Ramos (cell line): ENCODE measurements at regions not wholly inside any gene's neighbourhood (a gene's known extent, or its start where the extent isn't known, plus 50 kb on each side); places are given as distances from the start of the nearest gene placed in this dataset.

Experiments
- in situ Hi-C: fragments of 300-500 bp; cut with MboI; formaldehyde crosslinking; loops from one replicate; pipeline ENCODE4 v1.14.3; 2022; ENCODE audit warnings: low sequenced_read_pairs; ENCODE audit not compliant: unreplicated experiment

DNA sequence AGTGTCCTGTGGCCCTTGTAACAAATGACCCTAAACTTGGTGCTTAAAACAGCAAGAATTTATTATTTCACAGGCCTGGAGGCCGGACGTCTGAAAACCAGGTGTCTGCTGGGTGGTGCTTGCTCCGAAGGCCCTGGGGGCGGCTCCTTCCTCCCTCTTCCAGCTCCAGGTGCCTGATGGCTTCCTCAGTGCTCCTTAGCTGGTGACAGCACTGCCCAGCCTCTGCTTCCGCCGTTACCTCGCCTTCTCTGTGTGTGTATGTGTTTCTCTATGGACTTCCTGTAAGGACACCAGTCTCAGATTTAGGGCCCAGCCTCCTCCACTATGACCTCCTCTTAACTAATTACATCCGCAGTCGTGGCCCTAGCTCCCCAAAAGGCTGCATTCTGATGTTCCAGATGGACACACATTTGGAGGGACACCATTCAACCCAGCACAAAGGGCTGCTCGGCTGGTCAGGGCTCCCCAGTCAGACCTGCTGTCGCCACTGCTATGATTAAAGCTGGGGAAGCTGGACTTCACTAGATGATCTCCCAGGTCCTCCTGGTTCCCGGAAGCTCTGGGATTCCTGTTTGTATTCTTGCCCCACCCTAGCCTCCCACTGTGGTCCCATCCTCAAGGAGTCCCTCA lies 172.8 kb downstream of the IRF8 start:
- in situ Hi-C loops: loop anchor here (10.0 kb wide), 1 partner anchor 443 kb away; the partner anchor contains the start of gene FOXF1

DNA sequence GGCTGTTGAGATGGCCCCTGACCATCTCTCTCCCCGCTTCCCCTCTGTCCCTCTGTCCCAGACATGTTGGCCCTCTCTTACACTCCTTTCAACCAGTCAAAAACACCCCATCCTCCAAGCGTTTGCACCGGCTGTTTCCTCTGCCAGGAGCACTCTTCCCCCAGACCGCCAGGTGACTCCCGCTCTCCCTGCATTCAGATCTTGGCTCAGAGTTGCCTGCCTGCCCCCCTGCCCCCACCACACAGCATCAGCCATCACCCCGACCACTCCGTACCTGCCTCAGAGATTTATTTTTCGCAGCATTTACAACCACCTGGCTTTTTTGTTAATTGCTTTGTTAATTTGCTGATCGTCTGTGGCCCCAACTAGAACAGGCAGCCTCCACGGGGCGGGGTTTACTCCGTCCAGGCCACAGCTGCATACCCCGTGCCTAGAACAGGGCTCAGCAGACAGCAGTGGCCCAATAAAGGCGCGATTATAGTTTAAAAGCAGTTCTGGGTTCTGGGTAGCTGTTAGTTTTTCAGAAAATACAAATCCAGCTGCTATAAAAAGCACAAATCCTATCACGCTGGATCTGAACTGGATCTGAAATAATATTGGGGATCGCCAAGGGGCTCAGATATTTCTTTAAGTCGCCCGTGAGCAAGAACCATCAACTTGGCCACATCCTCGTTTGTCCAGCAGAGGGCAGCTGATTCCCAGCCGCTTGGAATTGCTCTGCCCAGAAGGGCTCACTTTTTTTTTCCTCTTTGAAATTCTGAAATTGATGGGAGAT lies 173.6 kb downstream of the IRF8 start:
- in situ Hi-C loops: loop anchor here (10.0 kb wide), 1 partner anchor 442 kb away; the partner anchor contains the start of gene FOXF1

DNA sequence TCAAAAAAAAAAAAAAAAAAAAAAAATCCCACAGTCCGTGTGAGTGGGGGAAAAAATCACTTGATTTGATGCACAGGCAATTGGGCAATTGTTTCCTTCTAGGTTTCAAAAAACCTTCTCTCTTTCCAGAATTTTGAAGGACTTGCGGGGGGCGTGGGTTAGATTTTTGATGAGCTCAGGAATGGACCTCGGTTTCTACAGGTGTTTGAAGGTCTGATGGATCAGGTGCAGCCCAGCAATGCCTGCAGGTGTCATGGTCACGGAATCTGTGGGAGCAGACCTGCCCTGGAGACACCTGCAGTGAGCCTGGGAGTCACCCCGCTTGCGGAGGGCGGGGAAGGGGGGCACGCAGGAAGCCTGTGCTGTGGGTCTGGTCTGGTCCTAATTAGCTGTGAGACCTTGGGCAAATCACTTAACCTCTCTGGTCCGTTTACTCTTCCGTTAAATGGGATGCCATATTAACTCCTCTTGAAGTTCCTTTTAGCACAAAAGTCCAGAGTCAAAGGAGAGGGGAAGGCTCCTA lies 174.2 kb downstream of the IRF8 start:
- in situ Hi-C loops: loop anchor here (10.0 kb wide), 1 partner anchor 442 kb away; the partner anchor contains the start of gene FOXF1

DNA sequence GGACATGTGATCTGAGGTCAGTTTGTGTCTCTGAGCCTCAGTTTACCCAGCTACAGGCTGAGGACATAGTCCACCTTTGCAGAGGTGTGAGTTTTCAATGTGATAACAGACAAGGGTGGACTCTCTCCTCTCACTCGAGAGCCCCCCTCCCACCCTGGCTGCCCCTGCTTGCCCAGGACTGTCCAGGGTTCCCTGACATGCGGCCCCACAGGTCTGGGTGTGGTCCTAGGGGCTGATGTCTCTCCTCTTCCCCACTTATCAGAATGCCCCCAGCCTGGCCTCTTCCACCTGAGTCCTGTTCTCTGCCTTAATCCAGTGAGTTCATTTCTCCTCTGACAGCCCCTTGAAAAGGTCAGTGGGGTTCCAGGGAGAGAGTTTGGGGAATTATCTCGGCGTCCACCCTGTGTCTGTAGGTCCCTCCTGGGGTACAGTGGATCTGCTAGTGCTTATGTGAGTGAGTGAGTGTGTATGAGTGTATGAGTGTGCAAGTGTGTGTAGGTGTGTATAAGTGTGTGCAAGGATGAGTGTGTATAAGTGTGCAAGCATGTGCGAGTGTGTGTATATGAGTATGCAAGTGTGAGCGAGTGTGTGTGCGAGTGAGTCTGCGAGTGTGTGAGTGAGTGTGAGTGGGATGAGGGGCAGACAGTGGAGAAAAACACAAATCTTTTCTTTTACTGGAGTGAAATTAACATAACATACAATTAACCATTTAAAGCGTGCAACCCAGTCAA lies 175.0 kb downstream of the IRF8 start:
- in situ Hi-C loops: loop anchor here (10.0 kb wide), 1 partner anchor 441 kb away; the partner anchor contains the start of gene FOXF1

DNA sequence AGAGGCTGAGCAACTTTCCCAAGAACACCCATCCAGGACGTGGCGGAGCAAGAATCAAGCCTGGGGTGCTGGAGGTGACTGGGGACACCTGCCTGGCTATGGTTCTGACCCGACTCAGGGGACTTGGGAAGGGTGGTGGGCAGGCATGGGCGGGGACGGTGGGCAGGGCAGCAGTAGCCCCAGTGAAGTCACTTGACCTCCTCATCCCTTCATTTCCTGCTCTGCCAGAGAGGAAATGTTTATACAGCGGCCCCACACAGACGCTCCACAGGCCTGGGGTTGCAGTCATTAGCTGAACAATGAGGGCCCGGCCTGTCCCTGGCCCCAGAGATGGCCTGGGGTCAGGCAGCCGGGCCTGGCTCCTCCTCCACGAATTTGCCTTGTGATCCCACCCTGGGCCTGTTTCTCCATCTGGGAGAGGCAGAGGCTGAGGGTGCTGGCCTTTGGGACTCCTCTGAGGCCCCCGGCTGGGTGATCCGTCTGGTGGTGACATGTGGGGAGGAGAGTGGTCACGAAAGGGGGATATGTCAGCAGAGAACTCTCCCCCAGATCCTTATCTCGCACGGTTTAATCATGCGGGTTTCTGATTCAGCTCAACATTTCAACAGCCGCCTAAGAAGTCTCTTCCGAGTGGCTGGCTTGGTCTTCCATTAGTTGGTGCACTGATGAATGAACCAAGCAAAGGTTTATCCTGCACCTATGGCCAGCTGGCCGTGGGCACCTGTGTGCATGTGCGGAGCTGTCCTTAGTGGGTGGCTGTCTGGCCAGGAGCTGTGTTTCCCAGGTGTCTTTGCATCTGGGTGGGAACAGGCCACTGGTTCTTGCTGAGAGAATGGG lies 175.9 kb downstream of the IRF8 start:
- in situ Hi-C loops: loop anchor here (10.0 kb wide), 1 partner anchor 440 kb away; the partner anchor contains the start of gene FOXF1

DNA sequence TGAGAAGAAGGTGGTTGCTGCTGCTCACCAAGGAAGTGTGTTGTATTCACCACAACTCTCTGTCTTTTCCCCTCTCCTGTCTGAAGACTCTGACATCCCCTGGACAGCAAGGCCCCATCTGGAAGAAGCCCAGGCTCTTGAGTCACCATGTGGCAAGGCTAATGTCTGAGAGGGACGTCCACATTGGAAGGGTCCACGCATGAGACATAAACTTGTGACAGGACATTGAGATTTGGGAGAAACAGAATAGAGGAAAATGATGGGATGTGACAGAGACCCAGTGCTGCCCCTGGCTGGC lies 176.5 kb downstream of the IRF8 start:
- in situ Hi-C loops: loop anchor here (10.0 kb wide), 1 partner anchor 439 kb away; the partner anchor contains the start of gene FOXF1

DNA sequence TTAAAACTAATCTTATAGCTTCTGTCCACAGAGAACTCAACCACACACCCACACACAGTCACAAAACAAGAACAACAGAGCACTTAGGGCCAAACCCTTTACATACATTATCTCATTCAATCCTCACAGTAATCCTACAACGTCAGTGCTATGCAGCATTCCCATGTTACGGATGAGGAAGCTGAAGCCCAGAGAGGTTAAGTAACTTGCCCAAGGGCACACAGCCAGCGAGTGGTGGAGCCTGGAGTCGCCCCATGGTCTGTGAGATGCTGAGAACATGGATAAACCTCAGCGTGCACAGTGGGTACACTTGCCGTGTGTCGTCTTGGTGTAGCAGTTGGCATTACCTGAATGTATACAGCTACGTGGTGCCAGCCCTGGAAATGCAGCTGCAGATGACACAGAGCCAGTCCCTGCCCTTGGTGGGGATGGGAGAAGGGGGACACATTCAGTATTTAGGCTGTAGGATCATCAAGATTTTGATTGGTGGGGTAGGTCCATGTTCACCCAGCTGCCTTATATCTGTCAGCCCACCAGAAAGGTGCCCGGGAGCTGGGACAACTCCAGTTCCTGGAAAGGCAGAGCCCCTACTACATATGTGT lies 177.0 kb downstream of the IRF8 start:
- in situ Hi-C loops: loop anchor here (10.0 kb wide), 1 partner anchor 439 kb away; the partner anchor contains the start of gene FOXF1

DNA sequence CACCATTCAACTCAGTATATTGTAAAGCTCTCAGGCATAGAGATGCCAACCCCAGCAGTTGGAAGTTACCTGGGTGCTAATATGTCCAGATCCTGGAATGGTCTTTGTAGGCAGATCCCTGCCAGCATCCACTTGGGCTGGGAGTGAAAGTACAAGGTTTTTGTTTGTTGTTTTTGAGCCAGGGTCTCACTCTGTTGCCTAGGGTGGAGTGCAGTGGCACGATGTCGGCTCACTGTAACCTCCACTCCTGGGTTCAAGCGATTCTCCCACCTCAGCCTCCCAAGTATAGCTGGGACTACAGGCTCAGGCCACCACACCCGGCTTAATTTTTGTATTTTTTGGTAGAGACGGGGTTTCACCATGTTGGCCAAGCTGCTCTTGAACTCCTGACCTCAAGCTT lies 177.6 kb downstream of the IRF8 start:
- in situ Hi-C loops: loop anchor here (10.0 kb wide), 1 partner anchor 438 kb away; the partner anchor contains the start of gene FOXF1

DNA sequence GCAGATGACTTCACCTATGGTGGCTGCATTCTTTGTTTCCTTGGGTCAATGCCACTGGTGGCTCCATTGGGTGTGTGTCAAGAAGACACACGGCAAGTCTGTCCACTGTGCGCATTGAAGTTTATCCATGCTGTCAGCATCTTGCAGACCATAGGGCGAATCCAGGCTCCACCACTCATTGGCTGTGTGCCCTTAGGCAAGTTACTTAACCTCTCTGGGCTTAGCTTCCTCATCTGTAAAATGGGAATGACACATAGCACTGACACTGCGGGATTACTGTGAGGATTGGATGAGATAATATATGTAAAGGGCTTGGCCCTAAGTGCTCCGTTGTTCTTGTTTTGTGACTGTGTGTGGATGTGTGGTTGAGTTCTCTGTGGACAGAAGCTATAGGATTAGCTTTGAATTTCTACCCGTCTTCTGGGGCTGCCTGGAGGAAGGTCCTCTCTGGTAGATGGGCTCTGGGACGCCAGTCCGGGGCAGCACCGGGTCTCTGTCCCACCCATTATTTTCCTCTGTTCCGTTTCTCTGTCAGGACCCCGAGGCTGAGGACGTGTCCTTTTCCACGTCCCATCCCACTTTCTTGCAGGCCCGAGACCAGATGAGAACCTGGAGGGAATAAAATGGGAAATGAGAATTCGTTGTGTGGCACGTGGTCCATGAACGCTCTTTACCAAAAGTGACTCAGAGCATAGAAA lies 178.4 kb downstream of the IRF8 start:
- in situ Hi-C loops: loop anchor here (10.0 kb wide), 1 partner anchor 437 kb away; the partner anchor contains the start of gene FOXF1

DNA sequence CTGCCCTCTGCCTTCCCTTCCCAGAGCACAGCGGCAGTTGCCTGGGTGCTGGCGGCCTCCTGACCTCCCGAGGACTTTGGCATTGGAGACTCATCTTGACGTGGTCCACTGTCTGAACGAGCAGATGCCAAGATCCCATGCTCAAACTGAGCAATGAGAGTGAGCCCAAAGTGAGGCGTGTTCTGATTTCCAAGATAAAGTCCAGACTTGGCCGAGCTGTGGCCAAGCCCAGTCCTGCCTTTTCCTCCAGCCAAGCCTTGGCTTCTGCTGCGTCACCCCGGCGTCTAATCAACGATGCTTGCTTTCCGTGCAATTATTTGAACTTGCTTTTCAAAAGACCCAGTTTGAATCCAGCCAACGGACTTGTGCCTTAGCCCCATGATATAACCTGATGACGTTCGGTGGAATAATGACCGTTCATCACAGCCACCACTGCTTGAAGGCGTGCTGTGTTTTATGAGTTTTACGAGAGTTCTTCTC lies 179.2 kb downstream of the IRF8 start:
- in situ Hi-C loops: loop anchor here (10.0 kb wide), 1 partner anchor 437 kb away; the partner anchor contains the start of gene FOXF1

DNA sequence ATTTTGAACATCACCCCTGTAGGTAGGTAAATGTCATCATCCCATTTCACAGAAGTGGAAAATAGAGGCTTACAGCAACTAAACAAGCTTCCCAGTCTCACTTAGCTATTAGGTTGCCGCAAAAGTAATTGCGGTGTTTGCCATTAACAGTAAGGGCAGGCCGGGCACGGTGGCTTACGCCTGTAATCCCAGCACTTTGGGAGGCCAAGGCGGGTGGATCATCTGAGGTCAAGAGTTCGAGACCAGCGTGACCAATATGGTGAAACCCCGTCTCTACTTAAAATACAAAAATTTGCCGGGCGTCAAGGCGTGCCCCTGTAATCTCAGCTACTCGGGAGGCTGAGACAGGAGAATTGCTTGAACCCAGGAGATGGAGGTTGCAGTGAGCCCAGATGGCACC lies 179.7 kb downstream of the IRF8 start:
- in situ Hi-C loops: loop anchor here (10.0 kb wide), 1 partner anchor 436 kb away; the partner anchor contains the start of gene FOXF1

DNA sequence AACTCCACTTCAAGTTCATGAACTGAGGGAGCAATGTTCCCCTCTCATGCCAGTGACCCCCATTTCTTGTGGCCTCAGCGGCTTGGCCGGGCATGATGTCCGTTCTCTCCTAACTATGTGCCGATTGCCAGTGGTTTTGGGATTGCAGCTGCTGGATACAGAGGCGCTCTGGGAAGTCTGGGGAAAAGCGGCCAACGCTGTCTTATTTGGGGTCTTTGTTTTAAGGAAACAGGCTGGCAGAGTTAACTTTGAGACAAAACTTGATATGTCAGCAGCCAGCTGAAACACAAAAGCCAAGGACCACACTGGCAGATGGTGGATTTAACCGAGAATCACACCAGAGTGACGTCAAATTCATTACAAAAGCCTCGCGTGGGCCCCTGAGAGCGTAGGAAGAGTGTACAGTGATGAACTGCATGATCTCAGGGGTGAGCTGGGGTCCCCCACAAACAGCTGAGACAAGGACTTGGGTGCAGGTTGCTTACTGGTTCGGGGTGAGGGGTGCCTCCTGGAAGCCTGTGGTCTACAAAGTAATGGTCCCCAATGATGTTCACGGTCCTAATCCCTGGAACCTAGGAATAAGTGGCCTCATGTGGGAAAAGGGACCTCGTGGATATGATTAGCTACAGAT lies 180.4 kb downstream of the IRF8 start:
- in situ Hi-C loops: loop anchor here (10.0 kb wide), 1 partner anchor 435 kb away; the partner anchor contains the start of gene FOXF1

DNA sequence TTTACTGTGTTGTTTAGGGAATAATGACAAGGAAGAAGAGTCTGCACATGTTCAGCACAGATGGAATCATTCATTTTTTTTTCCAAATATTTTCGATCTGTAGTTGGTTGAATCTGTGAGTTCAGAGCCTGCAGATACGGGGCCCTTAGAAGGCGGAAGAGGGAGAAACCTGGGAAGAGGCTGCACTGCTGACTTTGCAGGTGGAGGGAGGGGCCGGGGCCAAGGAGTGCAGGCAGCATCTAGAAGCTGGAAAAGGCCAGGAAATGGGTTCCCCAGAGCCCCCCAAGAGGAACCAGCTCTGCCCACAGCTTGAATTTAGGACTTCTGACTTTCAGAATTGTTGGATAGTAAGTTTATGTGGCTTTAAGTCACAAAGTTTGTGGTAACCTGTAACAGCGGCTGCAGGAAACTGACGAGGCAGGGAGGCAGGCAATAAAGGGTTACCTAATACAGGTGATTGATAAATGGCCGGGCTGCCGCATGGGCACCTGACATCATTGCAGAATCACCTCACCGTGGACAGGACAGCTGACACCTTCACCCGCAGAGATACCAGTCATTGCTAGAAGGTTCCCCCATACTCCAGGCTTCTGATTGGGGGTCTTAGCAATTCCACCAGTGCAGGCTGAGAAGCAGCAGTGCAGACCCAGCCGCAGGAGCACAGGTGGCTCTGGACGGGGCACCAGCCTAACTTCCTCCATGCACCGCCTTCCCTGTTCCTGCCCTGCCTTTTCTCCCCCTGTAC lies 181.3 kb downstream of the IRF8 start:
- in situ Hi-C loops: no loop called here

DNA sequence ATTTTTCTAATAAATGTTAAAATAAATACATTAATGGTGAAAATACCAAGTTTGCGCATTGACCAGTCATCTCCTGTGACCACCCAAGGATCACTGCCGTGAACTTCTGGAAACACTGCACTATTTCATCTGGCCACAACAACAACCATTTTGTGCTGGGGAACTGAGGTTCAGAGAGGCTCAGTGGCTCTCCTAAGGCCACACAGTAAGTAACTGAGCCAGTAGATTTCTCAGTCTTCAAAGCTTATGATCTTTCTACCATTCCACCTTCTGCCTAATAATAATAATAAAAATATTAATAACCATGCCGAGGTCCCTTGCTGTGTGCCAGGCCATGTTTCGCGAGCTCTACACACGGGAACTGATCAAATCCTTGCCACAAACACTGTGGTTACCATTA lies 182.0 kb downstream of the IRF8 start:
- in situ Hi-C loops: no loop called here

DNA sequence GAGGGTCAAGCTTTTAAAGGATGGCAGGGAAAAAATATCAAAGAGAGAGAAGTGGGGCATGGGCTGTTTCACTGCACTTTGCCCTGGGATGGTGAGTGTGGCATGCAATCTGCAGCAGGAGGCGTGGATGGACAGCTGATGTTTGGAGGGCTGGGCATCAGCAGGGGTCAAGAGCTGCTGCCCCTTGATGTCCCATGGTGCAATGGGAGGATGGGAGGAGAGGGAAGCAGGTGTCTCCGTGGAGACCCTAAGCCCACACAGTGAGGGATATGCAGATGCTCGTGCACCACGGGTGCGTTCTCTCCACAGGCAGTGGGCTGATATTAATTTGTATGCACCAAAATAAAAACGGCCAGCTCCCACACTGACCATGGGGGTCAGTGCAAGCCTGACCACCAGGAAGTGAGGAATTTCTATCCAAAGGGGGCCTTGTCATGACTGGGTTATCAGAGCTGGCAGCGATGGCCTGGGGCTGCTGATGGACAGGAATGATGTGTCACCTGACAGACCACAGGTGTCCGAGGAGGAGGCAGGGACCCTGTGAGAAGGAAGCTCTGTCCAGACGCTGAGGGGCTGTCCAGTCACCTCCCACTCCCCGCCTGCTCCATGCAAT lies 183.6 kb downstream of the IRF8 start:
- in situ Hi-C loops: no loop called here

DNA sequence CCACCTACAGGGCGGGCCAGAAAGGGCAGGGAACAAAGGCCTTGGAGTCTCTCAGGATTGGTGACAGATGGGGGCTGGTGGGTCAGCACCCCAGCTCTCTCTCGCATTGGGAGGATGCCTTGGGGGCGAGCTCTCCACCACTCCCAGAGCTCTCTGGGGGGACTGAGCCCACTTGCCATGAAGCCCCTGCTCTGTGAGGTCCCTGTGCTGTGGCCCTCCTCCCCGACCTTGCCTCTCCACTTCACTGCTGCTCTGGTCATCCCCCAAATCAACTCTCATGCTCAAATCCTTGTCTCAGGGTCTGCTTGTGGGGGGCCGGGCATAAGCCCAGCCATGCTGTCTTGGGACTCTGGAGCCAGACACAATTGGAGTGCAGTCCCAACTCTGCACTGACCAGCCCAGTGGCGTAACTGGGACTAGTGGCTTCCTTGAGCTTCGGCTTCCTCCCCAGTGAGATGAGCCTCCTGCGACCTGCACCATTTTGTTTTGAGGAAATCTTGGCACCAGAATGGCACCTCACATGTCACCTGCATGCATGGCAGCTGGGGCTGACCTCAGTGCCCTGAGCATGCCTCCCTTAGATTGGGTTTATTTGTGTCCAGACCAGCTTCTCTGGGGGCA lies 184.5 kb downstream of the IRF8 start:
- in situ Hi-C loops: no loop called here
